H1 (cell line): ENCODE measurements at regions not wholly inside any gene's neighbourhood (a gene's known extent, or its start where the extent isn't known, plus 50 kb on each side); places are given as distances from the start of the nearest gene placed in this dataset.
A peak's percentile ranks its signal among the peaks of the same experiment; 100 is the strongest.

ENCODE experiments used
- CHD7 ChIP-seq: fragments of 300-600 bp; sonication (generic); IDR thresholded peaks from 2 replicates; pipeline ENCODE4 v1.7.1; 2012; ENCODE audit warnings: low read length, moderate library complexity, mild to moderate bottlenecking, inconsistent platforms; ENCODE audit not compliant: insufficient replicate concordance
- E2F6 ChIP-seq: IDR thresholded peaks from 2 replicates; pipeline ENCODE4 v1.6.1; 2012; ENCODE audit warnings: inconsistent platforms
- EP300 ChIP-seq, 2 experiments: IDR thresholded peaks; 1 replicate in 1 of 2; 2 replicates in 1 of 2; pipeline ENCODE4 v1.6.1; 2011 to 2012; ENCODE audit warnings: low read depth in 2 of 2, low read length in 2 of 2, mild to moderate bottlenecking in 2 of 2, borderline replicate concordance in 1 of 2, inconsistent platforms in 1 of 2, moderate library complexity in 1 of 2
- EZH2 ChIP-seq: fragments of 200-600 bp; sonication (generic); IDR thresholded peaks from 2 replicates; pipeline ENCODE4 v1.7.1; 2012; ENCODE audit warnings: low read depth, mild to moderate bottlenecking, moderate library complexity, low read length, inconsistent platforms; ENCODE audit not compliant: severe bottlenecking
- POLR2AphosphoS5 ChIP-seq: IDR thresholded peaks from 2 replicates; pipeline ENCODE4 v1.6.1; 2011; ENCODE audit warnings: low read depth, low read length
- TAF1 ChIP-seq: IDR thresholded peaks from 2 replicates; pipeline ENCODE4 v1.6.1; 2011; ENCODE audit warnings: mild to moderate bottlenecking, low read depth, low read length
- USF2 ChIP-seq: IDR thresholded peaks from 2 replicates; pipeline ENCODE4 v1.6.1; 2011; ENCODE audit warnings: low read length, improper control_type of control experiment

GRCh38 chr4:23333946-23334878, 555.6 kb downstream of the PPARGC1A start (continued):
- no peak for TF ChIP-seq CHD7
- no peak for TF ChIP-seq POLR2AphosphoS5
- TF ChIP-seq E2F6: no peak
- no peak for TF ChIP-seq EP300 (IDR thresholded peaks at IDR 0.05; ENCODE audit: borderline replicate concordance in 1 of 2, low read depth in 2 of 2, low read length in 2 of 2)
- TF ChIP-seq USF2: peak; percentile 74
- no peak for TF ChIP-seq EZH2
- 0 out of 2 replicates have a peak, but pooled peaks have one; percentile 44 for TF ChIP-seq TAF1
